ENCODE measurements at regions not wholly inside any gene's neighbourhood (a gene's known extent, or its start where the extent isn't known, plus 50 kb on each side); places are given as distances from the start of the nearest gene placed in this dataset.

DNA sequence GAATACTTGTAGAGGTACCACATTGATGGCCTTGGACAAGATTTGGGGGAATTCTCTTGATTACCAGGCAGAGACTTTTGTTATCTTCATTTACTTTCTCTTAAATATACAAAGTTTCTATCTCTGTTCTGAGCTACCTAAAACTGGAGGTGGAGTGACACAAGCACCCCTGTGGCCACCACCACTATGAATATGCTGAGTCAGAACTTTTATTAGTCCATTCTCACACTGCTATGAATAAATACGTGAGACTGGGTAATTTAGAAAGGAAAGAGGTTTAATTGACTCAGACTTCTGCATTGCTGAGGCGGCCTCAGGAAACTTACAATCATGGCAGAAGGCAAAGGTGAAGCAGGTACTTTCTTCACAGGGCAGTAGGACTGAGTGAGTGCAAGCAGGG is 67.1 kb downstream of the RTL3 start:
- no peak overlapping the region for H3K4me2 ChIP-seq
- no peaks in the 10 kb centered on the region for H3K36me3 ChIP-seq (replicated peaks in 1 of 2; ENCODE audit: control insufficient read depth in 1 of 2, insufficient read depth in 2 of 2, low read length in 1 of 2)
- CTCF ChIA-PET, result no interaction called here
- H3K27me3 ChIP-seq (ENCODE audit: insufficient read depth), result 0 out of 2 replicates have a peak, but pooled peaks cover 3% of the 10 kb centered on the region
- H3K79me2 ChIP-seq (ENCODE audit: insufficient read depth), result no peaks in the 10 kb centered on the region
- no peak overlapping the region for H2AFZ ChIP-seq (ENCODE audit: low read depth)
- no peaks in the 10 kb centered on the region for H4K20me1 ChIP-seq (ENCODE audit: insufficient read depth)
- no peak overlapping the region for H3K27ac ChIP-seq (ENCODE audit: low read depth in 2 of 2, low read length in 1 of 2)
- POLR2A ChIA-PET, result no interaction called here
- no peaks in the 10 kb centered on the region for H3K9me2 ChIP-seq
- H3F3A ChIP-seq (replicated peaks; ENCODE audit: insufficient read depth), result no peaks in the 10 kb centered on the region
- no peaks in the 10 kb centered on the region for H3K9me3 ChIP-seq
- H3K4me1 ChIP-seq (ENCODE audit: control insufficient read depth in 1 of 2, insufficient read depth in 2 of 2, low read depth in 1 of 2, low read length in 1 of 2), result no peaks in the 10 kb centered on the region
- no peak overlapping the region for H3K4me3 ChIP-seq (ENCODE audit: low read depth in 2 of 2, low read length in 1 of 2)
- H3K9ac ChIP-seq, result no peak overlapping the region
- TF ChIP-seq, protein P1, sequence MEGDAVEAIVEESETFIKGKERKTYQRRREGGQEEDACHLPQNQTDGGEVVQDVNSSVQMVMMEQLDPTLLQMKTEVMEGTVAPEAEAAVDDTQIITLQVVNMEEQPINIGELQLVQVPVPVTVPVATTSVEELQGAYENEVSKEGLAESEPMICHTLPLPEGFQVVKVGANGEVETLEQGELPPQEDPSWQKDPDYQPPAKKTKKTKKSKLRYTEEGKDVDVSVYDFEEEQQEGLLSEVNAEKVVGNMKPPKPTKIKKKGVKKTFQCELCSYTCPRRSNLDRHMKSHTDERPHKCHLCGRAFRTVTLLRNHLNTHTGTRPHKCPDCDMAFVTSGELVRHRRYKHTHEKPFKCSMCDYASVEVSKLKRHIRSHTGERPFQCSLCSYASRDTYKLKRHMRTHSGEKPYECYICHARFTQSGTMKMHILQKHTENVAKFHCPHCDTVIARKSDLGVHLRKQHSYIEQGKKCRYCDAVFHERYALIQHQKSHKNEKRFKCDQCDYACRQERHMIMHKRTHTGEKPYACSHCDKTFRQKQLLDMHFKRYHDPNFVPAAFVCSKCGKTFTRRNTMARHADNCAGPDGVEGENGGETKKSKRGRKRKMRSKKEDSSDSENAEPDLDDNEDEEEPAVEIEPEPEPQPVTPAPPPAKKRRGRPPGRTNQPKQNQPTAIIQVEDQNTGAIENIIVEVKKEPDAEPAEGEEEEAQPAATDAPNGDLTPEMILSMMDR (IDR thresholded peaks at IDR 0.05), result no peak
- TF ChIP-seq SMC3 (IDR thresholded peaks at IDR 0.05; ENCODE audit: low read depth, low read length) (no peak), YY1 (IDR thresholded peaks at IDR 0.05; ENCODE audit: low read depth) (no peak), GATA2 (CRISPR knock-in tag; IDR thresholded peaks at IDR 0.05) (no peak), RFX5 (IDR thresholded peaks at IDR 0.05; ENCODE audit: low read length) (no peak)
- TF ChIP-seq, protein P2, sequence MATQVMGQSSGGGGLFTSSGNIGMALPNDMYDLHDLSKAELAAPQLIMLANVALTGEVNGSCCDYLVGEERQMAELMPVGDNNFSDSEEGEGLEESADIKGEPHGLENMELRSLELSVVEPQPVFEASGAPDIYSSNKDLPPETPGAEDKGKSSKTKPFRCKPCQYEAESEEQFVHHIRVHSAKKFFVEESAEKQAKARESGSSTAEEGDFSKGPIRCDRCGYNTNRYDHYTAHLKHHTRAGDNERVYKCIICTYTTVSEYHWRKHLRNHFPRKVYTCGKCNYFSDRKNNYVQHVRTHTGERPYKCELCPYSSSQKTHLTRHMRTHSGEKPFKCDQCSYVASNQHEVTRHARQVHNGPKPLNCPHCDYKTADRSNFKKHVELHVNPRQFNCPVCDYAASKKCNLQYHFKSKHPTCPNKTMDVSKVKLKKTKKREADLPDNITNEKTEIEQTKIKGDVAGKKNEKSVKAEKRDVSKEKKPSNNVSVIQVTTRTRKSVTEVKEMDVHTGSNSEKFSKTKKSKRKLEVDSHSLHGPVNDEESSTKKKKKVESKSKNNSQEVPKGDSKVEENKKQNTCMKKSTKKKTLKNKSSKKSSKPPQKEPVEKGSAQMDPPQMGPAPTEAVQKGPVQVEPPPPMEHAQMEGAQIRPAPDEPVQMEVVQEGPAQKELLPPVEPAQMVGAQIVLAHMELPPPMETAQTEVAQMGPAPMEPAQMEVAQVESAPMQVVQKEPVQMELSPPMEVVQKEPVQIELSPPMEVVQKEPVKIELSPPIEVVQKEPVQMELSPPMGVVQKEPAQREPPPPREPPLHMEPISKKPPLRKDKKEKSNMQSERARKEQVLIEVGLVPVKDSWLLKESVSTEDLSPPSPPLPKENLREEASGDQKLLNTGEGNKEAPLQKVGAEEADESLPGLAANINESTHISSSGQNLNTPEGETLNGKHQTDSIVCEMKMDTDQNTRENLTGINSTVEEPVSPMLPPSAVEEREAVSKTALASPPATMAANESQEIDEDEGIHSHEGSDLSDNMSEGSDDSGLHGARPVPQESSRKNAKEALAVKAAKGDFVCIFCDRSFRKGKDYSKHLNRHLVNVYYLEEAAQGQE (IDR thresholded peaks at IDR 0.05; ENCODE audit: low read depth, low read length), result no peak
- TF ChIP-seq, protein P3, sequence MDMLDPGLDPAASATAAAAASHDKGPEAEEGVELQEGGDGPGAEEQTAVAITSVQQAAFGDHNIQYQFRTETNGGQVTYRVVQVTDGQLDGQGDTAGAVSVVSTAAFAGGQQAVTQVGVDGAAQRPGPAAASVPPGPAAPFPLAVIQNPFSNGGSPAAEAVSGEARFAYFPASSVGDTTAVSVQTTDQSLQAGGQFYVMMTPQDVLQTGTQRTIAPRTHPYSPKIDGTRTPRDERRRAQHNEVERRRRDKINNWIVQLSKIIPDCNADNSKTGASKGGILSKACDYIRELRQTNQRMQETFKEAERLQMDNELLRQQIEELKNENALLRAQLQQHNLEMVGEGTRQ (IDR thresholded peaks at IDR 0.05; ENCODE audit: borderline replicate concordance, low read depth, low read length), result no peak
- TF ChIP-seq, protein P4, sequence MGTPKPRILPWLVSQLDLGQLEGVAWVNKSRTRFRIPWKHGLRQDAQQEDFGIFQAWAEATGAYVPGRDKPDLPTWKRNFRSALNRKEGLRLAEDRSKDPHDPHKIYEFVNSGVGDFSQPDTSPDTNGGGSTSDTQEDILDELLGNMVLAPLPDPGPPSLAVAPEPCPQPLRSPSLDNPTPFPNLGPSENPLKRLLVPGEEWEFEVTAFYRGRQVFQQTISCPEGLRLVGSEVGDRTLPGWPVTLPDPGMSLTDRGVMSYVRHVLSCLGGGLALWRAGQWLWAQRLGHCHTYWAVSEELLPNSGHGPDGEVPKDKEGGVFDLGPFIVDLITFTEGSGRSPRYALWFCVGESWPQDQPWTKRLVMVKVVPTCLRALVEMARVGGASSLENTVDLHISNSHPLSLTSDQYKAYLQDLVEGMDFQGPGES (IDR thresholded peaks at IDR 0.05; ENCODE audit: low read depth, low read length), result no peak
- DNase-seq, result no peak
- WGBS (ENCODE audit: low lambda C conversion rate), result 9% methylated on average over 2 of the region's 2 CpGs

DNA sequence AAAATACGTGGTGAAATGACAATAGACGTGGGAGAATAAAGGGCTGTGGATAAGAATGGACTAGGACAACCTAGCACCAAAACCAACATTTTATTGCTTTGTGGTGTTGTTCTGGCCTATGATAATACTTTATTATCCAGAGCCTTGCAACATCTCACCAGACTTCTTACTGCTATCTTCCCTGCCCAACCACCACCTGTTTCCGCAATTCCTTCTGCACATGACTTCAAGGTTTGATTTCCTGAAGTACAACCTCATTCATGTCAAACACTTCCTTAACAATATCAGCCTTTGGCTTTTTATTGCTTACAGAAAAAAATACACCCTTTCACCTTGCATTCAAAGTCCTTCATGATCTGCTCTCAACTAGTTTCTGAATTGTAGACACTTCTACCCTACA is 84.8 kb downstream of the RTL3 start:
- Histone ChIP-seq H3K79me2 (ENCODE audit: insufficient read depth) (no peaks in the 10 kb centered on the region), H3K4me3 (ENCODE audit: low read depth in 2 of 2, low read length in 1 of 2) (no peak overlapping the region), H4K20me1 (ENCODE audit: insufficient read depth) (no peaks in the 10 kb centered on the region), H3K9me3 (no peaks in the 10 kb centered on the region), H3K9ac (no peak overlapping the region), H3F3A (replicated peaks; ENCODE audit: insufficient read depth) (no peaks in the 10 kb centered on the region), H3K4me2 (no peak overlapping the region), H3K27me3 (ENCODE audit: insufficient read depth) (peaks cover 9% of the 10 kb centered on the region; the same call in 1 of the 2 replicates), H3K27ac (ENCODE audit: low read depth in 2 of 2, low read length in 1 of 2) (no peak overlapping the region), H3K4me1 (ENCODE audit: control insufficient read depth in 1 of 2, insufficient read depth in 2 of 2, low read depth in 1 of 2, low read length in 1 of 2) (no peaks in the 10 kb centered on the region), H3K36me3 (replicated peaks in 1 of 2; ENCODE audit: control insufficient read depth in 1 of 2, insufficient read depth in 2 of 2, low read length in 1 of 2) (no peaks in the 10 kb centered on the region), H2AFZ (ENCODE audit: low read depth) (no peak overlapping the region), H3K9me2 (no peaks in the 10 kb centered on the region)
- TF ChIP-seq TCF12 (IDR thresholded peaks at IDR 0.05) (no peak), FOXM1 (IDR thresholded peaks at IDR 0.05; ENCODE audit: low read depth) (no peak), NFIC (IDR thresholded peaks at IDR 0.05; ENCODE audit: borderline replicate concordance) (no peak)
- ChIA-PET POLR2A (no interaction called here), CTCF (no interaction called here)
- WGBS (ENCODE audit: low lambda C conversion rate), result 7% methylated on average over 3 of the region's 3 CpGs
- no peak for DNase-seq

Data from SK-N-SH (cell line).